HG02623 (cell line): ENCODE measurements at regions not wholly inside any gene's neighbourhood (a gene's known extent, or its start where the extent isn't known, plus 50 kb on each side); places are given as distances from the start of the nearest gene placed in this dataset.
"Not testable (repeated sequence)": the region's sequence is repeated elsewhere in the genome, so short reads cannot be mapped to it uniquely, and the experiment has no call there.

ENCODE experiments used
- ATAC-seq: cut with Tn5 transposase; IDR thresholded peaks from one replicate; pipeline ENCODE4 v1.9.1; 2021; ENCODE audit warnings: moderate library complexity; ENCODE audit not compliant: unreplicated experiment

GRCh38 chr10:42193588-42193987, 444.8 kb downstream of the ZNF33B start:
- not testable (repeated sequence) for ATAC-seq

GRCh38 chr10:42192450-42192849, 445.9 kb downstream of the ZNF33B start:
- ATAC-seq: not testable (repeated sequence)

GRCh38 chr10:42187501-42188195, 450.7 kb downstream of the ZNF33B start:
- not testable (repeated sequence) for ATAC-seq

- ATAC-seq: not testable (repeated sequence)
Measured at GRCh38 chr10:42177793-42178689, 460.3 kb downstream of the ZNF33B start.

- ATAC-seq: no peak
Measured at GRCh38 chr10:42177077-42177792, 461.1 kb downstream of the ZNF33B start.

- no peak for ATAC-seq
Measured at GRCh38 chr10:42150428-42151061, 487.8 kb downstream of the ZNF33B start.

GRCh38 chr10:42149722-42150427, 488.5 kb downstream of the ZNF33B start:
- no peak for ATAC-seq

- ATAC-seq: no peak
Measured at GRCh38 chr10:42149027-42149700, 489.2 kb downstream of the ZNF33B start.

GRCh38 chr10:42146165-42146564, 492.2 kb downstream of the ZNF33B start:
- not testable (repeated sequence) for ATAC-seq

- ATAC-seq: not testable (repeated sequence)
Measured at GRCh38 chr10:42138023-42138422, 500.3 kb downstream of the ZNF33B start.

GRCh38 chr10:42113158-42113450, 525.3 kb downstream of the ZNF33B start:
- no peak for ATAC-seq

GRCh38 chr10:42112331-42113157, 525.8 kb downstream of the ZNF33B start:
- no peak for ATAC-seq

- ATAC-seq: no peak
Measured at GRCh38 chr10:42111661-42112330, 526.6 kb downstream of the ZNF33B start.

- ATAC-seq: no peak
Measured at GRCh38 chr10:42111076-42111475, 527.3 kb downstream of the ZNF33B start.
